Left kidney (tissue), 1 donor: ENCODE measurements at regions not wholly inside any gene's neighbourhood (a gene's known extent, or its start where the extent isn't known, plus 50 kb on each side); places are given as distances from the start of the nearest gene placed in this dataset.
A peak's percentile ranks its signal among the peaks of the same experiment; 100 is the strongest.

Experiments used
- DNase-seq: peaks from one replicate; pipeline ENCODE4 v3.0.0-alpha.2; 2013

- DNase-seq, result no peak
These were observed 91.8 kb upstream of the TNC start for GRCh38 chr9:115209601-115210306.

DNA sequence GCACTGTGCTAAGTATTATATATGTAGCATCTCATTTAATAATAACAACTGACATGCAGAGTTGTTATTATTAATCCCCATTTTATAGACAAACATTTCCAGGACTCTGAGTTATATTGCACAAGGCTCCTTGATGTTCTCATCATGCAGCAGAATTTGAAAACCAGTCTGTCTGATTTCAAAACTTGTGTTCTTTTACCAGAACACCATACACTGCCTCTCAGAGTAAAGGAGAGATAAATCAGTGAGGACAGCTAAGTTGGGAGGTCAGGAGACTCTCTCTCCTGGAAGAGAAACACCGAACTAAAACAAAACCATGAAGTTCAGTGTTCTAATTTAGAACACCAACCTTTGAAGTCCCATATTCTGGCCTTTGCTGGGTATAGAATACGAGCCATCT is 92.7 kb upstream of the TNC start:
- DNase-seq, result no peak

DNA sequence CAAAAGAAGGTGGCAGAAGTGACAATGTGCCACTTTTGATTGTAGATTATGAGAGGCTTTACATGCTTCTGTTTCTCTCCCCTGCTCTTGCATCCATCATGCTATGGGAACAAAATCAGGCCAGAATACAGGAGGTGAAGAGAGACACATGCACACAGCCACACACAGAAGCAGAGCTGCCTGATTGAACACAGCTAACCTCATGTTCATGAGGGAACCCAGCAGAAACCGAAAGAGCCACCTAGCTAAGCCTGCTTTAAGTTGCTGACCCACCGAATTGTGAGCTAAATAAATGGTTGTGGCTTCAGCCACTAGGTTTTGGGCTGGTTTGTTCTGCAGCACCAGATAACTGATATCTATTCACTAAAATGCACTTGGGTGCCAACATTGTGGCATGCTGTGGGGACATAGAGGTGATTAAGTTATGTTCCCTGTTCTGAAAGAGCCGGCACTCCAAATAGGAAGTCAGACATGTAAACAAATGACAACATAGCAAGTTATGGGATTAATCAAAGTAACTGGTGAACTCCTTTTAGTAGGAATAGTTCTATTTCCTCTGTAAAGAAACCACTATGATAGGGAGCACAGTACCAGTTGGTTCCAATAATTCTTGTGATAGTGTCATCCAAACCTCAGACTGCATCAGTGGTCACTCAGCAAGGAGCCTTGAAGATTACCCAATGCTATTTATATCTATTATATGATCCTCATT is 93.6 kb upstream of the TNC start:
- DNase-seq, result no peak

DNA sequence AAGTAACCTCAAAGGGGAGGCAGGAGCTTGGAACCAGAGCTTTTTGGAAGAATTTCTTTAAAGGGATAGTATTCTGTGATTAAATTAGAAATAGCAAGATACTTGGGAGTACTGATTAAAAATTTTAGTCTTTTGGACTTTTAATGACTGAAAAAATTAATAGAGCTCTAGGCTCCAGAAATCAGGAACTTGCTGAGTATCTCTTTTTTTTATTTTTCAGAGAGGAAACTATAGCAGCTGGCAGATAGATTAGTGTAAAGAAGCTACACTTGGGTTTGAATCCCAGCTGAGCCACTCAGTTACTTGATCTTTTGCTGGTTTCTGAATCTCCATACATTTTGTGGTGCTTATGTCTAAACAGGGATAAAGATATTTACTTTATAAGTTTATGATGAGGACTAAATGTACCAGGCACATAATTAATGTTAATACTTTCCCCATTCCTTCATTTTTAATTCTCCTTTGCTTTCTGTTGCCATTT is 94.2 kb upstream of the TNC start:
- no peak for DNase-seq

DNA sequence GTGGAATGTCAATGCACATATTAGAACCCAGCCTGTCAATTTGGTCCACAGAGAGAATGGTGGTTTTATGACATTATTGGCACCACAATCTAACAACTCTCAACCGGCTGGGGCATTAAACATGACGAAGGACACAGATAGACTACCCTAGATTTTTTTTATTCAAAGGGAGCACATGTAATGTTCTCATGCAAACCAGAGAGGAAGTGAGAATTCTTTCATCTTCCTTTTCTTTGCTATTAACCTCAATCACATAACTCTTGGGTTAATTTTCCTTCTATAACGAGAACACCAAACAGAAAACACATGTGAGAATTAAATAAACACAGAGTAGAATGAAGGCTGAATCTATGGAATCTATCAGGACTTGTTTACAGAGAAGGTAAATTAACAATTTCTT is 94.9 kb upstream of the TNC start:
- no peak for DNase-seq

DNA sequence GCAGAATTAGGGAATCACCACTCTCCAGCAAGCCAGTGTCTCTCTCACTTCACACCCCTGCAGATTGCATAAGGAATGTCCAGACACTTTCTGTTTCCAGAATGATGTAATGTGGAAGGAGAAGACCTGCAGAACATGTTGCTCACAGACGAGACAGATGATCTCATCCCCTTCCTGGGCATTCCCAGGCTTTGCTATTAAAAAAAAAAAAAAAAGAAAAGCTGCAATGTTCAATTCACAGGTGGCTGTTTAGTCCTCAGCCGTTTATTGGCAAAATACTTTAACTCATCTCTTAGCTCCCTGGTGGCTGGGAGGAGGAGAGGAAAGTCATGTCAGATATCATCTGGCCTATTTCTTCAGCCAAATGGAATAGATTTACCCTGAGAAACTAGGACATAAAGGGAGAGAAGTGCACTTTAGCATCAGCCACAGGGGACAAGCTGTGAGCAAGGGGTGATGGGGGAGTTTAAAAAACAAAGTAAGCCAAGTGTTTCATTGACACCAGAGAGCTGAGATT is 95.9 kb upstream of the TNC start:
- no peak for DNase-seq

DNA sequence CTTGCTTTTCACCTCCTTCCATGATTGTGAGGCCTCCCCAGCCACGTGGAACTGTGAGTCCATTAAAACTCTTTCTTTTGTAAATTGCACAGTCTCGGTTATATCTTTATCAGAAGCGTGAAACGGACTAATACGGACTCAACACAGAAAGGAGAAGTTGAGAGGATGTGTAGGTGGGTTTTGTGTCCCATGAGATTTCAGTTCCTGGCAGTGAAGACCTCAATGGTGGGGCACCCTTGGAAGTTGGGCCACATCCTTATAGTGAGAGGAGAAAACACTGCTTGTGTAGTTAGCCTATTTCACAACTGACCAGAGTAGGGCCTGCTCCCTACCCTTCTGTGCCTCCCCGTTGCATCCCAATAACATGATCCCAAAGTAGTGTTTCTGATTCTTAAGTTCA is 98.9 kb upstream of the TNC start:
- no peak for DNase-seq

GRCh38 chr9:115220319-115221005 is 102.5 kb upstream of the TNC start:
- no peak for DNase-seq

GRCh38 chr9:115223471-115223870 is 105.5 kb upstream of the TNC start:
- DNase-seq, result no peak

- no peak for DNase-seq
These were observed 107.6 kb upstream of the TNC start for GRCh38 chr9:115225459-115226116.

- DNase-seq, result no peak
These were observed 108.2 kb upstream of the TNC start for GRCh38 chr9:115226152-115226551.

DNA sequence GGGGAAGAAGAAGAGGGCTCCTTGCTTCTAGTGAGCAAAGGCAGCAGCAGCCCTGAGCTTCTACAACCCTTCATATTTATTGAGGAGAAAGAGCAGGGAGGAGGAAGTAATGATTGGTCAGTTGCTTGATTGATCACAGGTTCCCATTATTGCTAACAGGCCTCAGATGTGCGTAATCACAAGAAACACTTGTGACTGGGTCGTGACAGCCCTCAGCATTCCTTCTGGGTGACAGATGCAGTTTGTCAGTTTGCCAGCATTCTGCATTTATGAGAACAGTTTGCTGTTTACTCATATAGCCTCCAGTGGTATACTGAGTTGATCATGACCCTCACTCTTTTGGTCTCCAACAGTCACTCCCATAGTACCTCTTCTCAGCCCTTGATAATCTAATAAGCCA is 111.5 kb upstream of the TNC start:
- DNase-seq, result no peak

DNA sequence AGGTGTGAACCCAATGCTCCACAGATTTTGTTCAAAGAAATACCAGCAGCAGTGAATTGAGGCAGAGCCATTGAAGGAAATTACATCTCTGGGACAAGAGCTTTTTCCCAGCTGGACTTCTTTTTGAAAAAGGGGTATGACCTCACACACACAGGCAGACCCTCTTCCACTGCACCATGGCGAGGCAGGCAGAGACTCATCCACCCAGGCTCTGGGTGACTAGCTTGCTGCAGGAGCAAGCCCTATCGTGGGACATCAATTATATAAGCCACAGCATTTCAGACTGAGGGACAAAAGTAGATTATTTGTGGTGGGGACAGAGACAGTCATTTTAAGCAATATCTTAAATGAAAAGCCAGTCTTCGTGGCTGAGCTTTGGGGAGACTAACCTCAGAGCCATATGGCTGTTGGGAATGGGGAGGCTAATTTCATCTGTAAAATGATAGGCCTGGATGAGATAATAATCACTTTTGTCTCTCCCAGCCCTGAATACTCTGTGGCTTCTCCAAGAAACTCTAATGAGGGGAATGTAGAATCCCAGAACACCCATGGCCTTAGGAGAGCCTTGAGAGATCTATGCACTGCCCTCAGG is 113.1 kb upstream of the TNC start:
- DNase-seq, result no peak

- DNase-seq, result no peak
These were observed 114.3 kb upstream of the TNC start for GRCh38 chr9:115232181-115232774.

DNA sequence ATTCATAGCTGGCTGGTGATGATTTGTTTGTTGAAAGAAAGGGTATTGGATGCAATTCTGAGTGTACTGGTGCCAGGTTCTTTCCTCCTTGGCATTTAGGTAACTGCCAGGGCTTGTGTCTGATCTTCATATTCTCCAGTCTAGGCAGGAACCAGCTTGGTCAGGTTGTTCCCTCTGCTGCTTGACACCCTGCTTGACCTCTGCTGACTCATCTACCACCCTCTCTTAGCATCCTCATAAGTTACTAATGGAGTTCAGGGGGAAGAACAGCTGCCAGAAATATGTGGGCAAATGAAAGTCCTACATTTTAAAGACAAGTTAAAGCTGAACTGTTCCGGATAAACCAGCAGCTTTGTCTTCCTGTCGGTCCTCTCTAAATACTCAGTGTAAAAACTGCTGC is 116.1 kb upstream of the TNC start:
- no peak for DNase-seq

GRCh38 chr9:115235221-115235620 is 117.3 kb upstream of the TNC start:
- no peak for DNase-seq

- no peak for DNase-seq
These were observed 119.5 kb upstream of the TNC start for GRCh38 chr9:115237385-115237998.

DNA sequence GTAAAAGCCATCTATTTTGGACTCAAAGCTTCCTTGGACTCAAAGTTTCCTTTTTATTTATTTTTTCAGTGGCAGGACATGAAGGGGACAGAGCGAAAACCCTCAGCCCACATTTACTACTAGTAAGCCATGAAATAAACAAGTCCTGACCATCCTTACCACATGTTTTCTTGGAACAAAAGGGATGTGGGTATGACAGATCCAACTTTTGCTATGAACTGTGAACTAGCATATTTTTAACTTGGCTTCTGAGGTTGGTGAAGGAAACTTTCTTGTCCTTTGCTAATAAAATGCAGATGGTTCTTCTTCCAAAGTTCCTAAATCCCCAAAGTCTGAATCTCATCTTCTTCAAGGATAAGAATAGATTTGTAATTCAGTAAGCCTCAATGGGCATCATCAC is 122.7 kb upstream of the TNC start:
- no peak for DNase-seq

DNA sequence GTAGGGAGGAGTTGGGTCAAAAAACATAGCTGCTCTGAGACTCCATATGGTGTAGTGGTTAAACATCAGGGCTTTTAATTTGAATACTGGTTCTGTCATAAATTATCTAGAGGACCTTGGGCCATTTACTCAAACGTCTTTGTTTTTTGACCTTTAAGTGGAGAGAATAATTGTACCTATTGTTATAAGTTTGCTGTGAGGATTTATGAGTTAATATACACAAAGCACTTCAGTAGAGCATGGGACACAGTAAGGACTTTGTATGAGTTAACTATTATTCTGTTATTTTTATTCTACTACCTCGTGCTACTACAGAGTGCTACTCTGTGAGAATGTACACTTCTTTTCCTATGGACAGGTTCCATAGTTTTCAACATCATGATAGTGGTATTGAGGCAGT is 123.7 kb upstream of the TNC start:
- no peak for DNase-seq

DNA sequence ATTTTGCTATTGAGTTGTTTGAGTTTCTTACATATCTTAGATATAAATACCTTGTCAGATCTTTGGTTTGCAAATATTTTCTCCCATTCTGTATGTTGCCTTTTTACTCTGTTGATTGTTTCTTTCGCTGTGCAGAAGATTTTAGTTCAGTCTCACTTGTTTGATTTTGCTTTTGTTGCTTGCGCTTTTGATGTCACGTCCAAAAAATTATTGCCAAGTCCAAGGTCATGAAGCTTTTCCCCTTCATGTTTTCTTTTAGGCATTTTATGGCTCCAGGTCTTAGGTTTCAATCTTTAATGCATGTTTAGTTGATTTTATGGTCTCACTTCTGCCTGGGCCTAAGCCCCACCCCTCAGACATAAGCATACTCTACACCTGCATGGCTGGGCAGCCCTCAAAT is 131.5 kb upstream of the TNC start:
- no peak for DNase-seq

- peak; percentile 80 for DNase-seq
These were observed 132.7 kb upstream of the TNC start for GRCh38 chr9:115250621-115251032.
